OCI-LY3 (cell line): ENCODE measurements at regions not wholly inside any gene's neighbourhood (a gene's known extent, or its start where the extent isn't known, plus 50 kb on each side); places are given as distances from the start of the nearest gene placed in this dataset.

Source experiments
- H2AFZ ChIP-seq: fragments of 200-600, 300-600 bp; shearing (Covaris generic); 2 replicates; pipeline ENCODE4 v1.6.0; 2014; ENCODE audit warnings: antibody characterized with exemption, low read depth, low read length
- H3K27ac ChIP-seq: fragments of 200-600, 300-600 bp; sonication (generic); 2 replicates; pipeline ENCODE4 v1.5.1; 2014; ENCODE audit warnings: mild to moderate bottlenecking, low read length, moderate library complexity, mixed read lengths
- H3K27me3 ChIP-seq: fragments of 200-600, 300-600 bp; sonication (generic); 2 replicates; pipeline ENCODE4 v1.6.1; 2014; ENCODE audit warnings: low read depth, low read length, mixed read lengths
- H3K36me3 ChIP-seq: fragments of 200-600, 300-600 bp; sonication (generic); replicated peaks from 2 replicates; pipeline ENCODE3; 2014; ENCODE audit warnings: low read depth, low read length, mixed read lengths
- H3K4me1 ChIP-seq: fragments of 300-600, 200-600 bp; sonication (generic); 2 replicates; pipeline ENCODE4 v1.6.1; 2014; ENCODE audit warnings: low read length, mixed read lengths
- H3K4me2 ChIP-seq: fragments of 200-600, 300-600 bp; sonication (generic); 2 replicates; pipeline ENCODE4 v1.6.1; 2014; ENCODE audit warnings: low read length, mixed read lengths
- H3K4me3 ChIP-seq: fragments of 300-600, 200-600 bp; sonication (generic); 2 replicates; pipeline ENCODE4 v1.5.1; 2014; ENCODE audit warnings: antibody characterized with exemption, mild to moderate bottlenecking, low read length, moderate library complexity
- H3K79me2 ChIP-seq: fragments of 300-600, 200-600 bp; shearing (Covaris generic); 2 replicates; pipeline ENCODE4 v1.6.1; 2014; ENCODE audit warnings: mild to moderate bottlenecking, low read length, mixed read lengths
- H3K9ac ChIP-seq: fragments of 300-600, 200-600 bp; shearing (Covaris generic); 2 replicates; pipeline ENCODE4 v1.6.0; 2014; ENCODE audit warnings: mild to moderate bottlenecking, low read length, moderate library complexity
- H3K9me3 ChIP-seq: fragments of 200-600, 300-600 bp; shearing (Covaris generic); 2 replicates; pipeline ENCODE4 v1.6.1; 2014; ENCODE audit warnings: low read length, mixed read lengths; ENCODE audit not compliant: insufficient read depth
- H4K20me1 ChIP-seq: fragments of 200-600, 300-600 bp; sonication (generic); 2 replicates; pipeline ENCODE4 v1.6.1; 2016; ENCODE audit warnings: low read length, mixed read lengths; ENCODE audit not compliant: insufficient read depth
- EZH2phosphoT487 ChIP-seq: fragments of 200-600 bp; shearing (Covaris generic); IDR thresholded peaks from 2 replicates; pipeline ENCODE4 v1.6.1; 2018; ENCODE audit warnings: antibody characterized with exemption, mixed run types, low read depth
- TF ChIP-seq, protein P1 (sequence below): fragments of 200-600, 300-600 bp; sonication (generic); IDR thresholded peaks from 2 replicates; pipeline ENCODE4 v1.5.1; 2014; ENCODE audit warnings: antibody characterized with exemption, low read length, low read depth

DNA sequence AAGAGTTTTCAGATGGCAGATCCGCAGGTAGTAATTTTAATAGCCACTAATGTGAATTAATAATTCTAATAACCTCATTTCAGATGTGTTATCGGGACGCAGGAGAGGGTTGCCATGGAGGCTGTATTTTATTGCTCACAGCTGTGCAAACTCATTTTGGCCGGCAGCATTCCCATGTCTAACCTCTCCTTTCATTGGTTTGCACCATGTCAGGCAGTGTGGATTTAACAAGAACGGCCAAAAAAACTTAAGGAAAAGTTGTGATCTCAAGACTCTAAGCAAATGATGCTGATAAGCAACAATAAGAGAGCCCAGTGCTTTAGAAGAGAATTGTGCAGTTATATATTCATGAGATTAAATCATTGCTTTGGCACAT is 88.7 kb upstream of the NRP1 start:
- Histone ChIP-seq H3K36me3 (no peaks in the 10 kb centered on the region), H3K9me3 (no peaks in the 10 kb centered on the region), H3K4me2 (no peak overlapping the region), H3K27ac (no peak overlapping the region), H3K4me3 (no peak overlapping the region), H3K27me3 (no peaks in the 10 kb centered on the region), H3K9ac (no peak overlapping the region), H3K4me1 (no peaks in the 10 kb centered on the region), H3K79me2 (no peaks in the 10 kb centered on the region), H2AFZ (no peak overlapping the region), H4K20me1 (no peaks in the 10 kb centered on the region)
- no peak for TF ChIP-seq EZH2phosphoT487
- TF ChIP-seq, protein P1, sequence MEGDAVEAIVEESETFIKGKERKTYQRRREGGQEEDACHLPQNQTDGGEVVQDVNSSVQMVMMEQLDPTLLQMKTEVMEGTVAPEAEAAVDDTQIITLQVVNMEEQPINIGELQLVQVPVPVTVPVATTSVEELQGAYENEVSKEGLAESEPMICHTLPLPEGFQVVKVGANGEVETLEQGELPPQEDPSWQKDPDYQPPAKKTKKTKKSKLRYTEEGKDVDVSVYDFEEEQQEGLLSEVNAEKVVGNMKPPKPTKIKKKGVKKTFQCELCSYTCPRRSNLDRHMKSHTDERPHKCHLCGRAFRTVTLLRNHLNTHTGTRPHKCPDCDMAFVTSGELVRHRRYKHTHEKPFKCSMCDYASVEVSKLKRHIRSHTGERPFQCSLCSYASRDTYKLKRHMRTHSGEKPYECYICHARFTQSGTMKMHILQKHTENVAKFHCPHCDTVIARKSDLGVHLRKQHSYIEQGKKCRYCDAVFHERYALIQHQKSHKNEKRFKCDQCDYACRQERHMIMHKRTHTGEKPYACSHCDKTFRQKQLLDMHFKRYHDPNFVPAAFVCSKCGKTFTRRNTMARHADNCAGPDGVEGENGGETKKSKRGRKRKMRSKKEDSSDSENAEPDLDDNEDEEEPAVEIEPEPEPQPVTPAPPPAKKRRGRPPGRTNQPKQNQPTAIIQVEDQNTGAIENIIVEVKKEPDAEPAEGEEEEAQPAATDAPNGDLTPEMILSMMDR, result no peak

DNA sequence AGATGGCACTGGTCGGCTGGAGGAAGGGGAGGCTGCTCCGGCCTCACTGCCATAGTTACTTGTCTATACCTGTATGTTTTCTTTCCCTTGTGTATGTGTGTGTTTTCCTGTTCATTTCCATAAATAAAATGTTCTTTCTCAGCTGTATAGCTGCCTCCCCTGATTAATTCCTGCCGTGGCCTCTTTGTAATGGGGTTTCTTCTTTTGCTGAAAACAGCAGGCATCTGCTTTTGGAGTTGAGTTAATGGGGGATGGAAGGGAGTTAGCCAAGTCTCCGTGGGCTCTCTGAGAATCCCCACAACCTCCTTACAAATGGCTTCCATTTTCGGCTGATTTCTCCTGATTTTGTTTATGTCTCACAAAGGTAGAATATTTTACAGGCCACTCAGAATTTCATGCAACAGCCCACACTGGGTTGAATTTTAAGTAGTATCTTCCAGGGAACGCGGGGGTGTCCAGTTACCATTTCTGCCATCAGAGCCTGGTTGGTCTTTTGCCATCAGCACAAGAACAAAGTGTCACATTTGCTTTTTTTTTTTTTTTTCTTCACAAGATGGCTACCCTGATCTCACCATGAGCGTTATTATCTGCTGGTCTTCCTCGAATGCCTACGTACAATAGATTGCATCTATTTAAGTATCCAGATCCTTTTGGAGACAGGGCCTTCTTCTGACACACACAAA is 88.1 kb upstream of the NRP1 start:
- Histone ChIP-seq H3K4me3 (no peak overlapping the region), H4K20me1 (no peaks in the 10 kb centered on the region), H3K27me3 (no peaks in the 10 kb centered on the region), H3K36me3 (no peaks in the 10 kb centered on the region), H3K9ac (no peak overlapping the region), H3K27ac (no peak overlapping the region), H2AFZ (no peak overlapping the region), H3K79me2 (no peaks in the 10 kb centered on the region), H3K4me1 (no peaks in the 10 kb centered on the region), H3K9me3 (no peaks in the 10 kb centered on the region), H3K4me2 (no peak overlapping the region)
- TF ChIP-seq, protein P1, result no peak
- no peak for TF ChIP-seq EZH2phosphoT487

DNA sequence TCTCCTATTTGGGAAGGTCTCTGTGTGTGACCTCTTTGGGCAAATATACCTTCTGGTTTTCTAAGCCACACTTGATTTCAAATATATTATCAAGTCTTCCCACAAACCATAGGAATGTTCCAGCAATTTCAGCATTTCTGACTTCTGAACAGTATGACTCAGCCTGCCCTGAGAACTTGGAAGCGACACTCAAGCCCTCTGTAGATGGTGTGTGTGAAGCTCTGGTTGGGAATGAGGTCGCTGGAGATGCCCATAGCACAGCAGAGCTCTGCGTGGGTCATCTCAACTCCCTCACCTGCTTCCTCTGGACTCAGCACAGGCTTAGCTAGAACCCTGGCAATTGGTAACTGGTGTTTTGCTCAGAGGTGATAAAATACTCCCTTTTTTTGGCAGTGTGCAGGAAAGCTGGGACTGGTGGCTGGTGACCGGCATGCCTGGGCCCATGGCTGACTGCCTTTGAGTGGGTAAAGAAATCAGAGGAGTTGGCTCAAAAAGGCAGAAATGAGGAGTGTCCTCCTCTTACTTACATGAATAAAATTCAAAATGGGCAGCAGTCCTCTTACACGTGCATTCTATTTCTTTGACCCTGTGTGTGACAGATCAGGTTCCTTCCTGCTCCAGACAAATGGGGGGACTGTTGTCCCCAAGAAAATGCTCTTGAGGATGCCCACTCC is 87.5 kb upstream of the NRP1 start:
- no peaks in the 10 kb centered on the region for H3K4me1 ChIP-seq
- no peaks in the 10 kb centered on the region for H3K36me3 ChIP-seq
- no peak overlapping the region for H3K9ac ChIP-seq
- H3K79me2 ChIP-seq, result no peaks in the 10 kb centered on the region
- no peaks in the 10 kb centered on the region for H4K20me1 ChIP-seq
- no peaks in the 10 kb centered on the region for H3K9me3 ChIP-seq
- no peak overlapping the region for H2AFZ ChIP-seq
- no peaks in the 10 kb centered on the region for H3K27me3 ChIP-seq
- no peak overlapping the region for H3K4me3 ChIP-seq
- H3K4me2 ChIP-seq, result no peak overlapping the region
- H3K27ac ChIP-seq, result no peak overlapping the region
- TF ChIP-seq EZH2phosphoT487, result no peak
- TF ChIP-seq, protein P1, result no peak

DNA sequence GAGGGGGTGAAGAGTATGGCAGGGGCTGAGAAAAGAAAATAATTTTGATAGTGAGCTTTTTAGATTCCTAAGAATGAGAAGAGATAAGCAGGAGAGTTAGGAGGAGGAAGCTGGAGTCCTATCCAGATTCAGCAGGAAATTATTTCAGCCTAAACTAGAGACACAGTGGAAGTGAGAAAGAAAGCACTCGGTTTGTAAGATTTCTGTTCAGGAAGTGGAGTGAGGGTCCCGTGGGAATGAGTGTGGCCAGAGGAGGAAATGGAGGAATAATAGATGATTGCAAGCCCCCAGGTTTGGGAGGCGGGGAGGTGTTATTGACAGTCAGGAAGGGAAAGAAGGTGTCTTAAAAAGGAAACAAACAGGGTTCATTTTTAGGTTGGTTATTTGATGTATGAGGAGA is 84.8 kb upstream of the NRP1 start:
- Histone ChIP-seq H3K9ac (no peak overlapping the region), H3K27ac (no peak overlapping the region), H3K9me3 (no peaks in the 10 kb centered on the region), H3K4me2 (no peak overlapping the region), H3K79me2 (no peaks in the 10 kb centered on the region), H4K20me1 (no peaks in the 10 kb centered on the region), H3K36me3 (no peaks in the 10 kb centered on the region), H3K4me3 (no peak overlapping the region), H2AFZ (no peak overlapping the region), H3K27me3 (no peaks in the 10 kb centered on the region), H3K4me1 (no peaks in the 10 kb centered on the region)
- no peak for TF ChIP-seq EZH2phosphoT487
- TF ChIP-seq, protein P1, result no peak
